Common myeloid progenitor, CD34-positive (primary cell): ENCODE measurements at regions not wholly inside any gene's neighbourhood (a gene's known extent, or its start where the extent isn't known, plus 50 kb on each side); places are given as distances from the start of the nearest gene placed in this dataset.

Experiments
- CTCF ChIA-PET: fragments of 350-600 bp; sonication (Branson Sonifier 250); formaldehyde crosslinking; loops from one replicate; lab custom pipeline; 2021; ENCODE audit warnings: antibody characterized with exemption; lab: Charles Lee
- POLR2A ChIA-PET: fragments of 350-600 bp; sonication (Branson Sonifier 250); formaldehyde crosslinking; loops from one replicate; lab custom pipeline; 2021; ENCODE audit warnings: antibody characterized with exemption; lab: Charles Lee
- DNase-seq, 3 donors: peaks; one replicate each; pipeline versions ENCODE4 v3.0.0 to v3.0.0-alpha.2; 2013
- H3K27ac ChIP-seq, 2 experiments: 1 replicate in 1 of 2; 2 replicates in 1 of 2; pipeline ENCODE4 v1.7.0; 2013; ENCODE audit warnings: inconsistent platforms in 2 of 2, low read length in 2 of 2, mild to moderate bottlenecking in 2 of 2, low read depth in 1 of 2, moderate library complexity in 1 of 2; ENCODE audit not compliant: severe bottlenecking in 2 of 2, insufficient read depth in 1 of 2, poor library complexity in 1 of 2
- H3K27me3 ChIP-seq, 5 experiments: replicated peaks in 2 of 5; 1 replicate in 3 of 5; 2 replicates in 2 of 5; pipeline versions ENCODE4 v1.6.1 to v1.7.0; 2013; ENCODE audit warnings: low read length in 4 of 5, mild to moderate bottlenecking in 2 of 5, moderate library complexity in 2 of 5, inconsistent platforms in 1 of 5; ENCODE audit not compliant: insufficient read depth in 5 of 5, control insufficient read depth in 4 of 5
- H3K36me3 ChIP-seq, 4 experiments: 1 replicate in 2 of 4; 2 replicates in 2 of 4; pipeline versions ENCODE4 v1.6.1 to v1.7.0; 2013; ENCODE audit warnings: low read length in 3 of 4, control low read depth in 1 of 4, mild to moderate bottlenecking in 1 of 4; ENCODE audit not compliant: control insufficient read depth in 4 of 4, insufficient read depth in 4 of 4
- H3K4me1 ChIP-seq, 4 experiments: 1 replicate in 3 of 4; 2 replicates in 1 of 4; pipeline versions ENCODE4 v1.6.1 to v1.7.1; 2013; ENCODE audit warnings: low read length in 3 of 4, mild to moderate bottlenecking in 3 of 4, control low read depth in 1 of 4, inconsistent platforms in 1 of 4, moderate library complexity in 1 of 4; ENCODE audit not compliant: control insufficient read depth in 4 of 4, insufficient read depth in 4 of 4; ENCODE audit errors: control extremely low read depth in 1 of 4
- H3K4me3 ChIP-seq, 7 experiments: 1 replicate in 4 of 7; 2 replicates in 3 of 7; pipeline versions ENCODE4 v1.5.1 to v1.7.0; 2013; ENCODE audit warnings: mild to moderate bottlenecking in 7 of 7, low read length in 6 of 7, moderate library complexity in 6 of 7, inconsistent platforms in 2 of 7, low read depth in 2 of 7, control low read depth in 1 of 7; ENCODE audit not compliant: insufficient read depth in 4 of 7, control insufficient read depth in 1 of 7; ENCODE audit errors: extremely low read depth in 1 of 7
- H3K9me3 ChIP-seq, 5 experiments: 1 replicate in 4 of 5; 2 replicates in 1 of 5; pipeline versions ENCODE4 v1.6.1 to v1.7.1; 2013; ENCODE audit warnings: low read length in 4 of 5, mild to moderate bottlenecking in 2 of 5, inconsistent platforms in 1 of 5, low read depth in 1 of 5, moderate library complexity in 1 of 5; ENCODE audit not compliant: control insufficient read depth in 4 of 5, insufficient read depth in 2 of 5; ENCODE audit errors: control extremely low read depth in 1 of 5
- WGBS: methylation state at CpG from one replicate; pipeline ENCODE4 v1.1.5; 2013; ENCODE audit not compliant: insufficient coverage; 5-methylcytosine and 5-hydroxymethylcytosine counted together

GRCh38 chr5:89095341-89095740, 212.4 kb upstream of the MEF2C start:
- no peak for DNase-seq
- Histone ChIP-seq H3K27me3 (no peaks in the 10 kb centered on the region), H3K4me1 (no peaks in the 10 kb centered on the region), H3K4me3 (no peak overlapping the region), H3K9me3 (peaks cover 0 to 3% (median 1%) of the 10 kb centered on the region in 5 experiments), H3K36me3 (no peaks in the 10 kb centered on the region), H3K27ac (no peak overlapping the region)
- WGBS: no CpG with 5 or more reads among the region's 2 CpGs
- ChIA-PET POLR2A (no interaction called here), CTCF (interaction anchor here (1.4 kb wide), 1 partner anchor 11 kb away, joined by 3 read pairs; no protein-coding TSS in a partner anchor)

GRCh38 chr5:89090037-89090436, 207.1 kb upstream of the MEF2C start:
- H3K4me3 ChIP-seq: no peak overlapping the region
- H3K4me1 ChIP-seq: no peaks in the 10 kb centered on the region
- no CpG with 5 or more reads among the region's 1 CpG for WGBS
- DNase-seq: no peak
- H3K27ac ChIP-seq: no peak overlapping the region
- CTCF ChIA-PET: no interaction called here
- H3K36me3 ChIP-seq: no peaks in the 10 kb centered on the region
- POLR2A ChIA-PET: interaction anchor here (1.2 kb wide), 1 partner anchor 16 kb away, joined by 3 read pairs; no protein-coding TSS in a partner anchor
- H3K9me3 ChIP-seq: peaks cover 0 to 3% (median 0%) of the 10 kb centered on the region in 5 experiments
- H3K27me3 ChIP-seq: no peaks in the 10 kb centered on the region

GRCh38 chr5:89087551-89088318, 204.8 kb upstream of the MEF2C start:
- 96% methylated on average over 12 of the region's 12 CpGs for WGBS

GRCh38 chr5:89087128-89087527, 204.1 kb upstream of the MEF2C start:
- 100% methylated on average over 2 of the region's 2 CpGs for WGBS
- POLR2A ChIA-PET: no interaction called here
- CTCF ChIA-PET: interaction anchor here (0.6 to 1.0 kb wide), 2 partner anchors 203 to 1455 kb away, joined by 3 read pairs; no protein-coding TSS in a partner anchor

More at GRCh38 chr5:89087551-89088318, 204.8 kb upstream of the MEF2C start:
- Histone ChIP-seq H3K4me1 (no peaks in the 10 kb centered on the region), H3K27ac (no peak overlapping the region), H3K9me3 (peaks cover 0 to 3% (median 0%) of the 10 kb centered on the region in 5 experiments), H3K4me3 (no peak overlapping the region), H3K36me3 (no peaks in the 10 kb centered on the region), H3K27me3 (no peaks in the 10 kb centered on the region)
- POLR2A ChIA-PET: no interaction called here
- DNase-seq: no peak
- CTCF ChIA-PET: interaction anchor here (0.6 to 1.0 kb wide), 2 partner anchors 24 to 1454 kb away, joined by 3 read pairs; no protein-coding TSS in a partner anchor

GRCh38 chr5:89086390-89087086, 203.6 kb upstream of the MEF2C start:
- DNase-seq: no peak
- WGBS: 93% methylated on average over 2 of the region's 5 CpGs

More at GRCh38 chr5:89087128-89087527, 204.1 kb upstream of the MEF2C start:
- Histone ChIP-seq H3K4me1 (no peaks in the 10 kb centered on the region), H3K27ac (no peak overlapping the region), H3K36me3 (no peaks in the 10 kb centered on the region), H3K9me3 (peaks cover 0 to 1% (median 0%) of the 10 kb centered on the region in 5 experiments), H3K4me3 (no peak overlapping the region), H3K27me3 (no peaks in the 10 kb centered on the region)
- no peak for DNase-seq

GRCh38 chr5:89083791-89084190, 200.8 kb upstream of the MEF2C start:
- H3K27me3 ChIP-seq: no peaks in the 10 kb centered on the region
- no peak for DNase-seq
- ChIA-PET POLR2A (no interaction called here), CTCF (interaction anchor here (1.2 kb wide), 1 partner anchor 11 kb away, joined by 3 read pairs; no protein-coding TSS in a partner anchor)
- no peaks in the 10 kb centered on the region for H3K9me3 ChIP-seq
- no CpG with 5 or more reads among the region's 1 CpG for WGBS
- H3K36me3 ChIP-seq: no peaks in the 10 kb centered on the region
- H3K27ac ChIP-seq: no peak overlapping the region
- no peak overlapping the region for H3K4me3 ChIP-seq
- no peaks in the 10 kb centered on the region for H3K4me1 ChIP-seq

More at GRCh38 chr5:89086390-89087086, 203.6 kb upstream of the MEF2C start:
- H3K4me1 ChIP-seq: no peaks in the 10 kb centered on the region
- H3K27me3 ChIP-seq: no peaks in the 10 kb centered on the region
- POLR2A ChIA-PET: no interaction called here
- CTCF ChIA-PET: interaction anchor here (0.6 kb wide), 1 partner anchor 202 kb away, joined by 3 read pairs; no protein-coding TSS in a partner anchor
- no peak overlapping the region for H3K4me3 ChIP-seq
- no peak overlapping the region for H3K27ac ChIP-seq
- no peaks in the 10 kb centered on the region for H3K36me3 ChIP-seq
- H3K9me3 ChIP-seq: no peaks in the 10 kb centered on the region
